ENCODE measurements at regions not wholly inside any gene's neighbourhood (a gene's known extent, or its start where the extent isn't known, plus 50 kb on each side); places are given as distances from the start of the nearest gene placed in this dataset.

DNA sequence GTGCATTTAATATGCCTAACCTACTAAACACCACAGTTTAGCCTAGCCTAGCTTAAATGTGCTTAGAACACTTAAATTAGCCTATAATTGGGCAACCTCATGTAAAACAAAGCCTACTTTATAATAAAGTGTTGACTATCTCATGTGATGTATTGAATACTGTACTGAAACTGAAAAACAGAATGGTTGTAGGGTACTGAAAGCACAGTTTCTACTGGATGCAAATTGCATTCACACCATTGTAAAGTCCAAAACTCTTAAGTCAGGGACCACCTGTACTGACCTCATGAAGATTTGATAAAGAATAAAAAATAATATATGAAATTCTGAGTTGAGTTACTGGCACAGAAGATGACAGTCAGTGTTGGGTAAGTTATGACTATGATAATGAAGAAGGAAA is 625.4 kb upstream of the SOX9 start:
- H3K27me3 Mint-ChIP-seq (ENCODE audit: insufficient read depth, low read depth, poor library complexity), result no peaks in the 10 kb centered on the region
- Histone ChIP-seq H3K4me2 (no peak overlapping the region), H3K79me2 (replicated peaks; ENCODE audit: insufficient read depth) (no peaks in the 10 kb centered on the region), H2AFZ (no peak overlapping the region), H3K27me3 (ENCODE audit: insufficient read depth) (no peaks in the 10 kb centered on the region), H3K9me2 (ENCODE audit: insufficient read depth) (no peaks in the 10 kb centered on the region), H3F3A (replicated peaks; ENCODE audit: low read depth) (no peaks in the 10 kb centered on the region), H3K4me3 (no peak overlapping the region), H3K36me3 (ENCODE audit: insufficient read depth) (no peaks in the 10 kb centered on the region), H3K4me1 (ENCODE audit: insufficient read depth) (no peaks in the 10 kb centered on the region), H4K20me1 (replicated peaks; ENCODE audit: insufficient read depth) (no peaks in the 10 kb centered on the region), H3K27ac (ENCODE audit: low read depth) (no peak overlapping the region)
- no peaks in the 10 kb centered on the region for H3K4me1 Mint-ChIP-seq
- no peak overlapping the region for H3K27ac Mint-ChIP-seq
- no peak for DNase-seq (ENCODE audit: low spot score)
- no peak for ATAC-seq
- H3K36me3 Mint-ChIP-seq (ENCODE audit: low read depth), result no peaks in the 10 kb centered on the region
- no peak for TF ChIP-seq CREB1 (CRISPR knock-in tag; IDR thresholded peaks at IDR 0.05; ENCODE audit: low read depth)
- no peak for TF ChIP-seq ZNF331 (CRISPR knock-in tag; IDR thresholded peaks at IDR 0.05; ENCODE audit: low read depth)
- no peak for TF ChIP-seq EZH2 (IDR thresholded peaks at IDR 0.05; ENCODE audit: low read depth, unreplicated experiment)
- TF ChIP-seq, protein P1, sequence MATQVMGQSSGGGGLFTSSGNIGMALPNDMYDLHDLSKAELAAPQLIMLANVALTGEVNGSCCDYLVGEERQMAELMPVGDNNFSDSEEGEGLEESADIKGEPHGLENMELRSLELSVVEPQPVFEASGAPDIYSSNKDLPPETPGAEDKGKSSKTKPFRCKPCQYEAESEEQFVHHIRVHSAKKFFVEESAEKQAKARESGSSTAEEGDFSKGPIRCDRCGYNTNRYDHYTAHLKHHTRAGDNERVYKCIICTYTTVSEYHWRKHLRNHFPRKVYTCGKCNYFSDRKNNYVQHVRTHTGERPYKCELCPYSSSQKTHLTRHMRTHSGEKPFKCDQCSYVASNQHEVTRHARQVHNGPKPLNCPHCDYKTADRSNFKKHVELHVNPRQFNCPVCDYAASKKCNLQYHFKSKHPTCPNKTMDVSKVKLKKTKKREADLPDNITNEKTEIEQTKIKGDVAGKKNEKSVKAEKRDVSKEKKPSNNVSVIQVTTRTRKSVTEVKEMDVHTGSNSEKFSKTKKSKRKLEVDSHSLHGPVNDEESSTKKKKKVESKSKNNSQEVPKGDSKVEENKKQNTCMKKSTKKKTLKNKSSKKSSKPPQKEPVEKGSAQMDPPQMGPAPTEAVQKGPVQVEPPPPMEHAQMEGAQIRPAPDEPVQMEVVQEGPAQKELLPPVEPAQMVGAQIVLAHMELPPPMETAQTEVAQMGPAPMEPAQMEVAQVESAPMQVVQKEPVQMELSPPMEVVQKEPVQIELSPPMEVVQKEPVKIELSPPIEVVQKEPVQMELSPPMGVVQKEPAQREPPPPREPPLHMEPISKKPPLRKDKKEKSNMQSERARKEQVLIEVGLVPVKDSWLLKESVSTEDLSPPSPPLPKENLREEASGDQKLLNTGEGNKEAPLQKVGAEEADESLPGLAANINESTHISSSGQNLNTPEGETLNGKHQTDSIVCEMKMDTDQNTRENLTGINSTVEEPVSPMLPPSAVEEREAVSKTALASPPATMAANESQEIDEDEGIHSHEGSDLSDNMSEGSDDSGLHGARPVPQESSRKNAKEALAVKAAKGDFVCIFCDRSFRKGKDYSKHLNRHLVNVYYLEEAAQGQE (IDR thresholded peaks at IDR 0.05; ENCODE audit: unreplicated experiment), result no peak
- TF ChIP-seq, protein P2, sequence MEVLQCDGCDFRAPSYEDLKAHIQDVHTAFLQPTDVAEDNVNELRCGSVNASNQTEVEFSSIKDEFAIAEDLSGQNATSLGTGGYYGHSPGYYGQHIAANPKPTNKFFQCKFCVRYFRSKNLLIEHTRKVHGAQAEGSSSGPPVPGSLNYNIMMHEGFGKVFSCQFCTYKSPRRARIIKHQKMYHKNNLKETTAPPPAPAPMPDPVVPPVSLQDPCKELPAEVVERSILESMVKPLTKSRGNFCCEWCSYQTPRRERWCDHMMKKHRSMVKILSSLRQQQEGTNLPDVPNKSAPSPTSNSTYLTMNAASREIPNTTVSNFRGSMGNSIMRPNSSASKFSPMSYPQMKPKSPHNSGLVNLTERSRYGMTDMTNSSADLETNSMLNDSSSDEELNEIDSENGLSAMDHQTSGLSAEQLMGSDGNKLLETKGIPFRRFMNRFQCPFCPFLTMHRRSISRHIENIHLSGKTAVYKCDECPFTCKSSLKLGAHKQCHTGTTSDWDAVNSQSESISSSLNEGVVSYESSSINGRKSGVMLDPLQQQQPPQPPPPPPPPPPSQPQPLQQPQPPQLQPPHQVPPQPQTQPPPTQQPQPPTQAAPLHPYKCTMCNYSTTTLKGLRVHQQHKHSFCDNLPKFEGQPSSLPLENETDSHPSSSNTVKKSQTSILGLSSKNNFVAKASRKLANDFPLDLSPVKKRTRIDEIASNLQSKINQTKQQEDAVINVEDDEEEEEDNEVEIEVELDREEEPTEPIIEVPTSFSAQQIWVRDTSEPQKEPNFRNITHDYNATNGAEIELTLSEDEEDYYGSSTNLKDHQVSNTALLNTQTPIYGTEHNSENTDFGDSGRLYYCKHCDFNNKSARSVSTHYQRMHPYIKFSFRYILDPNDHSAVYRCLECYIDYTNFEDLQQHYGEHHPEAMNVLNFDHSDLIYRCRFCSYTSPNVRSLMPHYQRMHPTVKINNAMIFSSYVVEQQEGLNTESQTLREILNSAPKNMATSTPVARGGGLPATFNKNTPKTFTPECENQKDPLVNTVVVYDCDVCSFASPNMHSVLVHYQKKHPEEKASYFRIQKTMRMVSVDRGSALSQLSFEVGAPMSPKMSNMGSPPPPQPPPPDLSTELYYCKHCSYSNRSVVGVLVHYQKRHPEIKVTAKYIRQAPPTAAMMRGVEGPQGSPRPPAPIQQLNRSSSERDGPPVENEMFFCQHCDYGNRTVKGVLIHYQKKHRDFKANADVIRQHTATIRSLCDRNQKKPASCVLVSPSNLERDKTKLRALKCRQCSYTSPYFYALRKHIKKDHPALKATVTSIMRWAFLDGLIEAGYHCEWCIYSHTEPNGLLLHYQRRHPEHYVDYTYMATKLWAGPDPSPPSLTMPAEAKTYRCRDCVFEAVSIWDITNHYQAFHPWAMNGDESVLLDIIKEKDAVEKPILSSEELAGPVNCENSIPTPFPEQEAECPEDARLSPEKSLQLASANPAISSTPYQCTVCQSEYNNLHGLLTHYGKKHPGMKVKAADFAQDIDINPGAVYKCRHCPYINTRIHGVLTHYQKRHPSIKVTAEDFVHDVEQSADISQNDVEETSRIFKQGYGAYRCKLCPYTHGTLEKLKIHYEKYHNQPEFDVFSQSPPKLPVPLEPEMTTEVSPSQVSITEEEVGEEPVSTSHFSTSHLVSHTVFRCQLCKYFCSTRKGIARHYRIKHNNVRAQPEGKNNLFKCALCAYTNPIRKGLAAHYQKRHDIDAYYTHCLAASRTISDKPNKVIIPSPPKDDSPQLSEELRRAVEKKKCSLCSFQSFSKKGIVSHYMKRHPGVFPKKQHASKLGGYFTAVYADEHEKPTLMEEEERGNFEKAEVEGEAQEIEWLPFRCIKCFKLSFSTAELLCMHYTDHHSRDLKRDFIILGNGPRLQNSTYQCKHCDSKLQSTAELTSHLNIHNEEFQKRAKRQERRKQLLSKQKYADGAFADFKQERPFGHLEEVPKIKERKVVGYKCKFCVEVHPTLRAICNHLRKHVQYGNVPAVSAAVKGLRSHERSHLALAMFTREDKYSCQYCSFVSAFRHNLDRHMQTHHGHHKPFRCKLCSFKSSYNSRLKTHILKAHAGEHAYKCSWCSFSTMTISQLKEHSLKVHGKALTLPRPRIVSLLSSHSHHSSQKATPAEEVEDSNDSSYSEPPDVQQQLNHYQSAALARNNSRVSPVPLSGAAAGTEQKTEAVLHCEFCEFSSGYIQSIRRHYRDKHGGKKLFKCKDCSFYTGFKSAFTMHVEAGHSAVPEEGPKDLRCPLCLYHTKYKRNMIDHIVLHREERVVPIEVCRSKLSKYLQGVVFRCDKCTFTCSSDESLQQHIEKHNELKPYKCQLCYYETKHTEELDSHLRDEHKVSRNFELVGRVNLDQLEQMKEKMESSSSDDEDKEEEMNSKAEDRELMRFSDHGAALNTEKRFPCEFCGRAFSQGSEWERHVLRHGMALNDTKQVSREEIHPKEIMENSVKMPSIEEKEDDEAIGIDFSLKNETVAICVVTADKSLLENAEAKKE (CRISPR knock-in tag; IDR thresholded peaks at IDR 0.05), result no peak
- TF ChIP-seq, protein P3, sequence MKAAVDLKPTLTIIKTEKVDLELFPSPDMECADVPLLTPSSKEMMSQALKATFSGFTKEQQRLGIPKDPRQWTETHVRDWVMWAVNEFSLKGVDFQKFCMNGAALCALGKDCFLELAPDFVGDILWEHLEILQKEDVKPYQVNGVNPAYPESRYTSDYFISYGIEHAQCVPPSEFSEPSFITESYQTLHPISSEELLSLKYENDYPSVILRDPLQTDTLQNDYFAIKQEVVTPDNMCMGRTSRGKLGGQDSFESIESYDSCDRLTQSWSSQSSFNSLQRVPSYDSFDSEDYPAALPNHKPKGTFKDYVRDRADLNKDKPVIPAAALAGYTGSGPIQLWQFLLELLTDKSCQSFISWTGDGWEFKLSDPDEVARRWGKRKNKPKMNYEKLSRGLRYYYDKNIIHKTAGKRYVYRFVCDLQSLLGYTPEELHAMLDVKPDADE (IDR thresholded peaks at IDR 0.05), result no peak
- no peak for TF ChIP-seq NANOG (IDR thresholded peaks at IDR 0.05; ENCODE audit: borderline replicate concordance)
- no peak for TF ChIP-seq STAT1 (IDR thresholded peaks at IDR 0.05; ENCODE audit: unreplicated experiment)
- no peak for TF ChIP-seq JUNB (IDR thresholded peaks at IDR 0.05; ENCODE audit: unreplicated experiment)
- no peak for TF ChIP-seq EZH2phosphoT487 (IDR thresholded peaks at IDR 0.05; ENCODE audit: unreplicated experiment)
- TF ChIP-seq ZNF114 (CRISPR knock-in tag; IDR thresholded peaks at IDR 0.05), result no peak
- TF ChIP-seq POLR2AphosphoS5 (IDR thresholded peaks at IDR 0.05; ENCODE audit: low read depth), result no peak
- TF ChIP-seq, protein P4, sequence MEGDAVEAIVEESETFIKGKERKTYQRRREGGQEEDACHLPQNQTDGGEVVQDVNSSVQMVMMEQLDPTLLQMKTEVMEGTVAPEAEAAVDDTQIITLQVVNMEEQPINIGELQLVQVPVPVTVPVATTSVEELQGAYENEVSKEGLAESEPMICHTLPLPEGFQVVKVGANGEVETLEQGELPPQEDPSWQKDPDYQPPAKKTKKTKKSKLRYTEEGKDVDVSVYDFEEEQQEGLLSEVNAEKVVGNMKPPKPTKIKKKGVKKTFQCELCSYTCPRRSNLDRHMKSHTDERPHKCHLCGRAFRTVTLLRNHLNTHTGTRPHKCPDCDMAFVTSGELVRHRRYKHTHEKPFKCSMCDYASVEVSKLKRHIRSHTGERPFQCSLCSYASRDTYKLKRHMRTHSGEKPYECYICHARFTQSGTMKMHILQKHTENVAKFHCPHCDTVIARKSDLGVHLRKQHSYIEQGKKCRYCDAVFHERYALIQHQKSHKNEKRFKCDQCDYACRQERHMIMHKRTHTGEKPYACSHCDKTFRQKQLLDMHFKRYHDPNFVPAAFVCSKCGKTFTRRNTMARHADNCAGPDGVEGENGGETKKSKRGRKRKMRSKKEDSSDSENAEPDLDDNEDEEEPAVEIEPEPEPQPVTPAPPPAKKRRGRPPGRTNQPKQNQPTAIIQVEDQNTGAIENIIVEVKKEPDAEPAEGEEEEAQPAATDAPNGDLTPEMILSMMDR (conservative IDR thresholded peaks at IDR 0.05; ENCODE audit: low read depth in 2 of 2), result no peak
- H3K9me3 Mint-ChIP-seq, result no peaks in the 10 kb centered on the region
- H3K4me3 Mint-ChIP-seq, result no peak overlapping the region

Measured in GM23338 (cell line).